NCI-H2029 treated with DMSO at 0.1 percent for 48 hours (cell line): ENCODE measurements at regions not wholly inside any gene's neighbourhood (a gene's known extent, or its start where the extent isn't known, plus 50 kb on each side); places are given as distances from the start of the nearest gene placed in this dataset.
"Not testable (repeated sequence)": the region's sequence is repeated elsewhere in the genome, so short reads cannot be mapped to it uniquely, and the experiment has no call there.

Experiments
- DNase-seq: peaks from one replicate; lab custom pipeline; 2025; lab: John Stamatoyannopoulos, UW

- peak; percentile 97 for DNase-seq
These were observed 127.9 kb upstream of the NOL4 start for GRCh38 chr18:34352385-34353163.

DNA sequence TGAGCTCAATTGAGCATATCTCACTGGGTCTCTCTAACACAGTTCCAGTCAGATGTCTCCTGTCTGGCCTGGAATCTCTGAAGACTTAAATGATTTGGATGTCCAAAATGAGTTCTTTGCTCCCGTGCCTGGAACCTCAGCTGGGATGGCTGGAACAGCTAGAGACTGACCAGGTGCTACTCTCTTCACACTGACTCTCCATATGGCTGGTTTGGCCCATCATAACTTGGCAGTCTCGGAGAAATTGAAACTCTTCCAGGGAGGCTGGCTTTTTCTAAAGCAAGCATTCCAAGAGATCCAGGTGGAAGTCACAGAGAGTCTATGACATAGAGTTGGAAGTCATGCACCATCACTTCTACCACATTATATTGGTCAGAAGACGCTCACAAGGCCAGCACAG is 129.6 kb upstream of the NOL4 start:
- no peak for DNase-seq

GRCh38 chr18:34357944-34358580 is 133.3 kb upstream of the NOL4 start:
- no peak for DNase-seq

DNA sequence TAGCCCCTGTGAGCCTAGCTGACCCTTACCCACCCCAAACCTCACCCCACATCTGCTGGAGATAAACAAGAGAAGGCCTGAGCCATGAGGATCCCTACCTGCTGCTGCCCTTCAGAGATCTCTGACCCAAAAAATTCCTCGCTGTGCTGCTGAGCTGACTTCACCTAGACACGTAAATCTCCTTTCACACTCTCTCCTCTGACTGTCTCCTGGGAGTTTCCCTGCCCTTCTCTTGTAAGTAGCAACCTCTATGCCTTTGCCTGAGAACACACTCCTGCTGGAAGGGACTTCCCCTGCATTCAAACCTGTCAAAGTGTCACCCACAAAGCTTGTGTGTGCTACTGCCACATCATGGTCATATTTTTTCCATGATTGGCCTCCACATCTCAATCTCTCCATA is 134.2 kb upstream of the NOL4 start:
- no peak for DNase-seq

DNA sequence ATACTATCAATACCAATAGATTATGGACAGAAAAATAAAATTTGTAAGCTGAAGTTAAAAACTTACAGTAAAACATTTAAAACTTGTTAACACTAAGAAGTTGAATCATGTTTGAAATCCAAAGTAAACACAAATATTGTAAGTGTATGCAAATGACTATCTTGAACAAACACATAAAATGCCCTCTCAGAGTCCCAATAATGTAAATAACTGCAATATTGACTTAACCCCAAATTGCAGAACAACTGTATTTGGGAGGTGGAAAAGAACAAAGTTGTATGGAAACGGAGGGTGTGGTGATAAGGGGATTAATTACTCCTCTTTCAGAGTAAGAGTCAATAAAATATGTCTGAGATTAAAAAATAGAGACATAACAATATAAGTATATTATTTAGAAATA is 140.0 kb upstream of the NOL4 start:
- DNase-seq: no peak

GRCh38 chr18:34370704-34371395 is 146.1 kb upstream of the NOL4 start:
- no peak for DNase-seq

DNA sequence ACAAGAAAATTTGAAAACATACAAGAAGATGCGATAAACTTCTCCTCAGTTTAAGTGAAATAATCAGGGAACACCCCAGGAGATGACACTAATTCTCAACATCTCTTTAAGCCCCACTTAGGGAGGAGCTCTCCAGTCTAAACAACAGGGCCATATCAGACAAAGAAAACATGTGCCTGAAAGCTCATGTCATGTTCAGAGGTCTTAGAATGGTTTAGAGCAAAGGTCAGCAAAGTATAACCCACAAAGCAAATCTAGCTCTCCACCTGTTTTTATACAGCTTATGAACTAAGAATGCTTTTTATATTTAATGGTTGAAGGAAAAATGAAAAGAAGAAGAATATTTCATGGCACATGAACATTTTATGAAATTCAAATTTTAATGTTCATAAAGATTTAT is 155.6 kb upstream of the NOL4 start:
- DNase-seq: no peak

GRCh38 chr18:34385311-34385710 is 160.6 kb upstream of the NOL4 start:
- no peak for DNase-seq

GRCh38 chr18:34386803-34387202 is 162.1 kb upstream of the NOL4 start:
- DNase-seq: no peak

DNA sequence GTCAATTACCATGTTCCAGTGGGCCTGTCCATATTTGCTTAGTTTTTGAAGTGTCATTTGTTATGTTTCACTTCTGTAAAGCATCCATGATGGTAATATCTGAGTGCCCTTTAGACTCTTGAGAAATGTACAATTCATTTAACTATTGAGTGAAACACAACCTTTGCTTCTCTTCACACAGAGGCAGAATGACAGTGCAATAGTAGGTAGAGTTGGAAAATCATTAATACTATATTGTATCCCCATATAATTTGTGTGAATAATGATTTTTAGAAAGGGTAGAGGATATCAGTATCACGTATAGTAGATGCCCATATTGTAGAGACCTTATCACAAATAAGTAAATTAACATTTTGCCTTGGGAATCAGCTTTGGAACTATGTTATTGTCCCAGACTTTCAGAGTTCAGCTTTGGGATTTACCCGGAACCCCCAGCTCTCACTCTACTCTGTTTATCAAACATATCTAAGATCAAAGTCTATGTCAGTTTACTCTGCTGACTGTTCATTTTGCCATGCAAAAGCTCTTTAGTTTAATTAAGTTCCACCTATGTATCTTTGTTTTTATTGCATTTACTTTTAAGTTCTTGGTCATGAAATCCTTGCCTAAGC is 172.7 kb upstream of the NOL4 start:
- peak; percentile 41 for DNase-seq

- no peak for DNase-seq
These were observed 175.2 kb upstream of the NOL4 start for GRCh38 chr18:34399892-34400291.

DNA sequence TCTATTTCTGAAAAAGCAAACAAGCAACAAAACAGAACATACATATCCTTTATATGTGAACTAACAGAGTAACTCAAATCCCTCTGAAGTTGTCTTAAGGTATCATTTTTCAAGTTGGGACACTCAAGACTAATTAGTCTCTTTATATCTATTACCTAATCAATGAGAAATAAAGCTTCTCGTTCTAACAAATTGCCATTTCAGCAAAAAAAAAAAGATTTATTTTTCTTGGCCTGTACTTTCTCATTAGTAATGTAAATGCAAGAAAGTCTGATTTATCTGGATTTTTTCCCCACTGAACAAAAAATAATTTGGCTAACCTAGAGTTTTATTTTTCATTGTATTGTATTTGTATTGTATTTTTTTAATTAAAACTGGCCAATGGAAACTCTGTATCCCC is 176.1 kb upstream of the NOL4 start:
- DNase-seq: no peak

DNA sequence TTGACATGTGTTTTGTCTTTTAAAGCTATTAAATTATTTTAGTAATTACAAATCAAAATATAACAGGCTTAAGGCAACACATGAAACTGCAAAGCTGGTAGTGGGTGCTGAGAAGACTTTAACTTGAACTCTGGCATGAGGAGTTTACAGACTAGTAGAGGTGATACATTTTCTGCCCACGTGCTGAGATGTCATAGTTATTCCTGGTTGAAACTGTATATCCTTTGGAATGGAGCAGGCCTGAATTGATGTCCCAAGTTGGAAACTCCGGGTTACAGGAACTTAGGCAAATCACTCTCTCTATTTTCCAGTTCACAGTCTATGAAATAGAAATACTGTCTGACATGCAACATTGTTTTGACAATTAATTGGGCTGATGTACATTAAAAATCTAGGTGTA is 177.1 kb upstream of the NOL4 start:
- no peak for DNase-seq

GRCh38 chr18:34407471-34407870 is 182.8 kb upstream of the NOL4 start:
- not testable (repeated sequence) for DNase-seq

- no peak for DNase-seq
These were observed 187.2 kb upstream of the NOL4 start for GRCh38 chr18:34411952-34412351.

GRCh38 chr18:34431042-34431441 is 206.3 kb upstream of the NOL4 start:
- DNase-seq: no peak

DNA sequence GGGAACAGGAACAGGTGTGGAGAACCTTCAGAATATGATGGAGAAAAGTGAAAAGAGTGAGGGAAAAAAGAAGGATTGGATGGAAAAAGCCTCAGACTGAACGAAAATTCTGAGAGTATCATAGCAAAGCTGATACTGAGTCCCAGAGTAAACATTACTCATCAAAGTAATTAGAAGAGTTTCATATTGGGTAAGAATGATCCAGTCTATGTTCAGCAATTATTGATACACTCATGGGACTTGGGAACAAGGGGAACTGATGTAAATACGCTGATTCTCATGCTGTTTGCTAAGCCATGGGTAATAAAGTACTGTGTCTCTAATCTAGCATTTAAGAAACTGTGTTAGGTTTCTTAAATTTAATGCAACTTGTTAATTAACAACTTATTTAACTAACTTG is 219.9 kb upstream of the NOL4 start:
- DNase-seq: no peak

- DNase-seq: no peak
These were observed 223.9 kb upstream of the NOL4 start for GRCh38 chr18:34448662-34449061.

- DNase-seq: no peak
These were observed 233.0 kb upstream of the NOL4 start for GRCh38 chr18:34457761-34458160.

GRCh38 chr18:34458410-34458977 is 233.8 kb upstream of the NOL4 start:
- DNase-seq: no peak

- DNase-seq: no peak
These were observed 236.6 kb upstream of the NOL4 start for GRCh38 chr18:34461266-34461665.

DNA sequence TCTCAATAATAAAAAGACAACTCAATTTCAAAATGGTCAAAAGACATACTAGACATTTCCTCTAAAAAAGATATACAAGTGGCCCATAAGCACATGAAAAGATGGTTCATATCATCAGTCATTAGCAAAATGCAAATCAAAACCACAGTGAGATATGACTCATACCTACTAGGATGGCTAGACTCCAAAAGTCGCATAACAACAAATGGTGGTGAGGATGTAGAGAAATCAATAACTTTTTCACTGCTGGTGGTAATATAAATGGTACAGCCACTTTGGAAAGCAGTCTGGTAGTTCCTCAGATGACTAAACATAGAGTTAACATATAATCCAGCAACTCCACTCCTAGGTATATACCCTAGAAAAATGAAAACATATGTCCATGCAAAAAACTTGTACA is 242.3 kb upstream of the NOL4 start:
- DNase-seq: no peak
